Ovary (tissue), 7 donors: ENCODE measurements at regions not wholly inside any gene's neighbourhood (a gene's known extent, or its start where the extent isn't known, plus 50 kb on each side); places are given as distances from the start of the nearest gene placed in this dataset.

Experiments used
- DNase-seq, 5 donors: peaks; one replicate each; pipeline ENCODE4 v3.0.0-alpha.2; 2019 to 2020
- H3K27ac ChIP-seq, 2 donors: fragments of 200-600 bp; one replicate each; pipeline versions ENCODE4 v1.5.1 to v1.8.0; 2019 to 2022
- H3K27me3 ChIP-seq: fragments of 200-600 bp; one replicate; pipeline ENCODE4 v1.8.0; 2022
- H3K36me3 ChIP-seq: fragments of 200-600 bp; sonication (generic); one replicate; pipeline ENCODE4 v1.5.1; 2019
- H3K4me1 ChIP-seq: one replicate; pipeline ENCODE4 v1.8.1; 2013; ENCODE audit warnings: mild to moderate bottlenecking, moderate library complexity; ENCODE audit not compliant: insufficient read depth
- H3K4me3 ChIP-seq: fragments of 200-600 bp; sonication (generic); one replicate; pipeline ENCODE4 v1.5.1; 2017
- H3K9me3 ChIP-seq, 2 donors: fragments of 200-600 bp in 1 of 2; sonication (generic) in 1 of 2; one replicate each; pipeline versions ENCODE4 v1.5.1 to v1.8.1; 2013 to 2019; ENCODE audit warnings: mild to moderate bottlenecking in 1 of 2, moderate library complexity in 1 of 2
- CTCF ChIP-seq, 3 donors: fragments of 450-650 bp in 2 of 3; fragments of 200-600 bp in 1 of 3; IDR thresholded peaks; one replicate each; pipeline versions ENCODE4 v1.5.1 to v1.8.0; 2016 to 2022; ENCODE audit warnings: antibody characterized with exemption in 3 of 3, mild to moderate bottlenecking in 1 of 3
- EP300 ChIP-seq: sonication (generic); formaldehyde crosslinking; IDR thresholded peaks from one replicate; pipeline ENCODE4 v1.6.1; 2017; ENCODE audit warnings: antibody characterized with exemption
- POLR2A ChIP-seq: fragments of 450-650 bp; IDR thresholded peaks from one replicate; pipeline ENCODE4 v1.6.1; 2017; ENCODE audit warnings: antibody characterized with exemption, mild to moderate bottlenecking, moderate library complexity
- WGBS, 3 donors: extraction: QIAGEN DNeasy Blood & Tissue Kit in 1 of 3; methylation state at CpG; one replicate each; pipeline versions ENCODE4 v1.1.5 to v1.1.7; 2013 to 2017; 5-methylcytosine and 5-hydroxymethylcytosine counted together
- intact Hi-C, 4 donors: fragments of 100-400 bp; cut with DNase I; formaldehyde crosslinking; loops; one replicate each; pipeline versions ENCODE4 v1.11.0 to v1.15.1; 2022 to 2023
- donor health status: DM: no; HTN: no; CAD: no; lungs with moderate emphysema.
- donor health status: DM: no; HTN: no; CAD: no.
- donor health status: Bipolar disorder and iron deficiency.
- donor health status: DM: no; HTN: no; CAD: no.
- donor health status: DM: yes; HTN: yes; CAD: no.

- TF ChIP-seq POLR2A (no peak), EP300 (no peak)
- WGBS, 3 donors, result 70 to 75% (median 70%) methylated on average over 2 of the region's 2 CpGs
Observed at GRCh38 chr2:161046876-161047275, 113.4 kb upstream of the TANK start.

GRCh38 chr2:161048317-161048716 lies 111.9 kb upstream of the TANK start:
- Histone ChIP-seq H3K36me3 (no peaks in the 10 kb centered on the region), H3K27me3 (no peaks in the 10 kb centered on the region), H3K9me3 (no peaks in the 10 kb centered on the region), H3K4me1 (peaks cover 5% of the 10 kb centered on the region), H3K27ac (no peak overlapping the region), H3K4me3 (no peak overlapping the region)
- TF ChIP-seq CTCF (IDR thresholded peaks at IDR 0.05), result no peak
- TF ChIP-seq EP300, result no peak
- no peak for TF ChIP-seq POLR2A
- intact Hi-C loops, result no loop called here
- no peak for DNase-seq
- 63 to 81% (median 65%) methylated on average over 3 of the region's 3 CpGs for WGBS, 3 donors

More at GRCh38 chr2:161046876-161047275, 113.4 kb upstream of the TANK start:
- DNase-seq, result no peak
- intact Hi-C loops, result no loop called here
- no peak overlapping the region for H3K4me3 ChIP-seq
- peaks cover 5% of the 10 kb centered on the region for H3K4me1 ChIP-seq
- no peaks in the 10 kb centered on the region for H3K27me3 ChIP-seq
- no peaks in the 10 kb centered on the region for H3K9me3 ChIP-seq
- H3K27ac ChIP-seq, result no peak overlapping the region
- H3K36me3 ChIP-seq, result no peaks in the 10 kb centered on the region

- Histone ChIP-seq H3K36me3 (no peaks in the 10 kb centered on the region), H3K27ac (no peak overlapping the region), H3K4me3 (no peak overlapping the region), H3K4me1 (peaks cover 3% of the 10 kb centered on the region), H3K27me3 (no peaks in the 10 kb centered on the region), H3K9me3 (no peaks in the 10 kb centered on the region)
- WGBS, 3 donors, result 95 to 97% (median 97%) methylated on average over 1 of the region's 1 CpG
- DNase-seq, result no peak
- intact Hi-C loops, result no loop called here
- TF ChIP-seq POLR2A (no peak), CTCF (IDR thresholded peaks at IDR 0.05) (no peak), EP300 (no peak)
Observed at GRCh38 chr2:161049559-161049958, 110.7 kb upstream of the TANK start.

GRCh38 chr2:161052214-161052613 lies 108.0 kb upstream of the TANK start:
- Histone ChIP-seq H3K9me3 (no peaks in the 10 kb centered on the region), H3K27me3 (no peaks in the 10 kb centered on the region), H3K27ac (no peak overlapping the region), H3K4me3 (no peak overlapping the region), H3K4me1 (no peaks in the 10 kb centered on the region), H3K36me3 (no peaks in the 10 kb centered on the region)
- WGBS, 3 donors, result 74 to 92% (median 76%) methylated on average over 1 of the region's 1 CpG
- no peak for DNase-seq
- intact Hi-C loops, result no loop called here
- TF ChIP-seq EP300 (no peak), POLR2A (no peak), CTCF (IDR thresholded peaks at IDR 0.05) (no peak)

GRCh38 chr2:161055289-161055688 lies 104.9 kb upstream of the TANK start:
- Histone ChIP-seq H3K36me3 (no peaks in the 10 kb centered on the region), H3K27ac (no peak overlapping the region), H3K4me1 (no peaks in the 10 kb centered on the region), H3K4me3 (no peak overlapping the region), H3K27me3 (no peaks in the 10 kb centered on the region), H3K9me3 (no peaks in the 10 kb centered on the region)
- no peak for DNase-seq
- intact Hi-C loops, result no loop called here
- TF ChIP-seq CTCF (IDR thresholded peaks at IDR 0.05) (no peak), EP300 (no peak), POLR2A (no peak)
